ENCODE measurements at regions not wholly inside any gene's neighbourhood (a gene's known extent, or its start where the extent isn't known, plus 50 kb on each side); places are given as distances from the start of the nearest gene placed in this dataset.
A peak's percentile ranks its signal among the peaks of the same experiment; 100 is the strongest.
"Not testable (repeated sequence)": the region's sequence is repeated elsewhere in the genome, so short reads cannot be mapped to it uniquely, and the experiment has no call there.

DNA sequence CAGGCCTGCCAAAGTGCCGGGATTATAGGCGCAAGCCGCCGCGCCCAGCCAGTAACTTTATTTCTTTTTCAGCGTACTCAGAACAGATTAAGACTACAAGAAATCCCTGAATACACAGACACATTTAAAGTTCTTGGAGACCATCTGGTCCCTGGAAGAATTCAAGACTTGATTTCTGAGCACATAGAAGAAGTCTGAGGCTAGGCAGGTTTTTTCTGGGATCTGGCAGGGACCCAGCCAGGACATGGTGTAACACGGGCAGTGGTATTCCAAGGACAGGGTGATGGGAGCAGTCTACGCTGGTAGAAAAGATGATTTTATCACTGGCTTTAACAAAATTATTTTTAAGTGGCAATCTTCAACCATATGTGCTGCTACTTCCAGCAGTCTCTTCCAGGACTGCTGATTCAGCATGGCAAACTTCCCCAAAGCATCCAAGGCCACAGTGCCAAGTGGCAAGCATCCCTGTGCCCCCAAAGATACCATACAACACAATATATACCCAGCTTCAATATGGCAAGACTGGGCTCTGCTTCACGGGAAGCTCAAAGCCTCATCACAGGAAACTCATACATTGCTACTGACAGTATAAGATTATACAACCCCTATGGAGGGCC lies 105.2 kb upstream of the OR5AK2 start:
- no peak for ATAC-seq
- no peak for DNase-seq (ENCODE audit: low spot score)

DNA sequence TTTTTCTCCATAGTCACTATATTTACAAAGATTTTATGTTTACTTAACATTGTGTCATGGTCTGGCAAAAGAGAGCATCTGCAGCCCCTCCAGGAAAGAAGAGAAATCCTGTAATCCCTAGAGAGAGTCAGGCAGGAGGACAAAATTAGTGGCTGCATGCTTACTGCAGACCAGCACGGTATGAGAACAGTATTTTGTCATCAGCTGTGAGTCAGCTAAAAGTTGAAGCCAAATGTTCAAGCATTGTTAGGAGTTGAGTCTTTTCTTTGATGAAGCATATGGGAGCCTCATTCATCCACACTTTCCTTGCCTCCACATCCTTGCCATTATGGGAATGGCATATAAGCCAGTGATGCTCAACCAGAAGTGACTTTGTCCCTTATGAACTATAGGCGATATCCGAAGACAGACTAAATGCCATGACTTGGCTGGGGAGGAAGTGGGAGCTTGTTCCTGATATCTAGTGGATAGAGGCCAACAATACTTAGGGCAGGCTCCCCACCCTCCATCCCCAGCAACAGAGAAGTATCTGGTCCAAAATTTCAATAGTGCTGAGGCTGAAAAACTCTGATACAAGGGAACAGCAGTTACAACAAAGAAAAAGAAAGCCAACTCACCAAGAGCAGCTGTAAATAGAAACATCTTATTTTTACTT lies 112.0 kb upstream of the OR5AK2 start:
- no peak for DNase-seq (ENCODE audit: low spot score)
- no peak for ATAC-seq

DNA sequence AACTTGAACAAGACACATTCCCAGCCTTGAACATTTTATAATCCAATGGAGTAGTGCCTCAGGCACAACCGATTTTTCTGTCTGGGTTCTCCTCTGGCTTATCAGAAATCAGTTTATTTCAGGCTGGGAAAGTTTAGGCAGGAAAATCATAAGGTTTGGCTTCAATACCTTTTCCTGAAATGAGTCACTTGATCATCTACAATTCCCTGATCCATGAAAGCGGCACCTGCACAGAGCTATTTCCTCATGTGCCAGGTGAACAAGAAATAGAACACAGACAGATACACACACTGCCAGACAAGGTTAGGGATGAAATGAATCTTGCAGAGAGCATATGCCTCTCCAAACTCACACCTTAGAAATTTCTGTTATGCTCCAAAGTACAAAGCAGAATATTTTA lies 106.7 kb upstream of the OR9G4 start:
- no peak for ATAC-seq
- no peak for DNase-seq (ENCODE audit: low spot score)

DNA sequence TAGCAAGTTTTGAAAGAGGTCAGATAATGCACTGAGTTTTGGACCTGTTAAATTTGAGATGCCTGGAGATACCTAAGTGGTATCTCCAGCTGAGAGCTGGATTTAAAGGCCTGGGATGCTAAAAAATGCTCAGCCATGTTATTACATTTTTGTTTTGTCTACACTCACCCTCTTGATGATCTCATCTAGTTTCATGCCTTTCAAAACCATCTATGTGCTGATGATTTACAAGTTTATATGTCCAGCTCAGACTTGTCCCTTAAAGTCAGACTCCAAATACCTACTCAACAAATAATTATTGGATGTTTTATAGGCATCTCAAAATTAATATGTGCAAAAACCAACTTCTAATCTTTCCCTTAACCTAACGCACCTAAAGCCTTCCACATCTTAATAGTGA lies 103.6 kb upstream of the OR9G4 start:
- no peak for ATAC-seq
- no peak for DNase-seq (ENCODE audit: low spot score)

DNA sequence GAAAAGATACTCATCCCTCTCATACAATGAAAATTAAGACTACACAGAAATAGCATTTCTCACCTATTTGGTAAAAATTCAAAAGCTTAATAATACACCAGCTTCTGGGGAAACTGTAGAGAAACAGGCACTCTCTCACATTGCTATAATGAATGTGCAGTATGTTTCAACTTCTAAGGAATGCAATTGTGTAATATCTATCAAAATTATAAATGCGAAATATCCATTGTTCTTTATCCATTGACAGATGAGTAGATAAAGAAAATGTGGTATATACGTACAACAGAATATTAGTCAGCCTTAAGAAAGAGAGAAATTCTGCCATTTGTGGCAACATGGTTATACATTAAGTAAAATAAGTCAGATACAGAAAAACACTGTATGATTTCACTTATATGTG lies 101.4 kb upstream of the OR9G4 start:
- no peak for DNase-seq (ENCODE audit: low spot score)
- ATAC-seq = no peak

DNA sequence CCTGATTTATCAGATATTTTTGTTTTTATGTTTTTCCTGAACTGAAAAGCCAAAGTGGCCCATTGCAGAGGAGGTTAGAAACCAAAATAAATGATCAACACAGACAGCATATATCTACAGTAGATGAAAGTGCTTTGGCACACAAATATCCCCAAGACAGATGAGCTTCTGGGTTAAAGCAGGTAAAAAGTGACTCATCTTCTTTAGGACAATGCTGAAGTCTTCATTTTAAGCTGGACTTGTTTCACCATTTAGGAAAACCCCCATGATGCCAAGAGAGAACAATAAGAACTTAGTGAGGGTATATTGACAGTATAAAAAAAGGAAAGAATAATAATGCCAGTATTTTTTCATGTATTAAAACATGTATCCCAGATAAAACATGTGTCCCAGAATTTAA lies 100.8 kb upstream of the OR9G4 start:
- ATAC-seq (no peak), DNase-seq (ENCODE audit: low spot score) (no peak)

DNA sequence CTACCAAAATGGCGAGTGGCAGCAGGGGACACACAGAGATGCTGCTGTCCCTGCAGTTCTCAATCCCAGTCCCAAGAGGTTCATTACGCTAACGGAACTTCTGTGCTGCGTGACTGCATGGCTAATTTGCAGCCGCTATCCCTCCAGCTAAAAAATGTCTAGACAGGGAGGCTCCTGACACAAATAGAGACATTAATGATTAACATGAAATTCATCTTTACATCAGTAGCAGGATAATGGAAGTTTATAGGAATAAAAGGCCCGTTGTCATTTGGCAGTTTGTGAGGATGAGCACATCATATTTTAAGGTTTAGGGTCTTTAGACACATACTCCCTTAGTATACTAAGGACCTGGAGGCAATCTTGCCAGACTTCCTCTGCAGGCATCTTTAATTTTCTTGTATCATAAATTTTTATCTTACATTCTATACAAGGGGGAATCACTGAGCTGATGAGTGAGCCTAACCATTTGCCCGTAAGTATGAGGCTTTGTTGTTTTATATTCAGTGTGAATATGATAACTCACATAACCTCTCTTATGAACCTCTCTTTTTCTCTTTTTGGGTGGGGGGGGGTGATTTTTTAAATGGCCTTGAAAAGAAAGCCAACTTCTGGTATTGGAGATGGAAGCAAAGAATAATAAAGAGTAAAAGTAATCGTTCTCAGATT lies 99.8 kb upstream of the OR9G4 start:
- ATAC-seq = no peak
- no peak for DNase-seq (ENCODE audit: low spot score)

DNA sequence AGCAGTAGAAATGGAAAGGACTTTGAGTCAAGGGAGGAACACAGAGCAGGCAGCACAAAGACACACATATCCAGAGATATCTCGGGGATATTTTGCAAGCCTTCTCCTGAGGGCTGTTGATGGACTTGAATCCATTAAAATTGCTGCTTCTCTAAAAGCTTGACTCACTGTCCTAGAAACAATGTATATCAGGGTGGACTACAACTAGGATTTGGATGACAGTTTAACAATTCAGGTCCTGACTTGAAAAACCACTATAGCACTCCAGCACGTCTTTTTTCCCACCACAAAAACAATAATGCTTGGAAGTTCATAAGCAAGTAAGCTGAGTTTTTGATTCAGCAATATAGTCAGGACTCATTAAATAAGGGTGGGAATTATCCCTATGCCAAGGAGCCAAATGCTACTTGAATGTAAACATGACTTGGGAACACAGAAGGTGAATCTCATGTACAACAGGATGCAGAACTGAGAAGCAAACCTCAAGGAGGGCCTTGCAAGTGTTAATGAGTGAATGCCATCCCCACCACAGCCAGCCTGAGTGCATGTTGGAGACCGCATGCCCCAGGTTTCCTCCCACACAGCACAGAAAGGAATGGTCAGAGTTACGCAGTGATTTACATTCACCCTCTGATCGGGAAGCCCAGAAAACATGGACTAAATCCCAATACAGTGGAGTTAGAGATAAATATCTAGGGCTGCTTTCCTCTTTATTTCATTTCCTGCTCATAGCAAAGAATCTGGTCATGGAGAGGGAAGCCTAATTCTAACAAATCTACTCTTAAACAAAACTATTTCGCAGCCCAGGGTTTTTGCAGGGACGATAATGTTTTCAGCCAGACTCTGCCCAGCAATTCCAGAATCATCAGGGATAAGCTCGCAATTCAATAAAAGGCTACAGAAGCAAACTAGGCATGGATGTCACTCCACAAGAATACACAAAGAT lies 98.4 kb upstream of the OR9G4 start:
- DNase-seq (ENCODE audit: low spot score) = no peak
- no peak for ATAC-seq

DNA sequence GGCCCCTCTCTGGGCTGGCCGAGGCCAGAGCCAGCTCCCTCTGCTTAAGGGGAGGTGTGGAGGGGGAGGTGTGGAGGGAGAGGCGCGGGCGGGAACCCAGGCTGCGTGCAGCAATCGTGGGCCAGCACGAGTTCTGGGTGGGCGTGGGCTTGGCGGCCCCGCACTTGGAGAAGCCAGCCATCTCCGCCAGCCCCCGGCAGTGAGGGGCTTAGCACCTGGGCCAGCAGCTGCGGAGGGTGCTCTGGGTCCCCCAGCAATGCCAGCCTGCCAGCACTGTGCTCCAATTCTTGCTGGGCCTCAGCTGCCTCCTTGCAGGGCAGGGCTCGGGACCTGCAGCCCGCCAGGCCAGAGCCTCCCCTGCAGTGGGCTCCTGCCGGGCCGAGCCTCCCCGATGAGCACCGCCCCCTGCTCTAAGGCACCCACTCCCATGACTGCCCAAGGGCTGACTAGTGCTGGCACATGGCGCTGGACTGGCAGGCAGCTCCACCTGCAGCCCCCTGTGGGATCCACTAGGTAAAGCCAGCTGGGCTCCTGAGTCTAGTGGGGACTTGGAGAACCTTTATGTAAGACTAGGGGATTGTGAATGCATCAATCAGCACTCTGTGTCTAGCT lies 96.7 kb upstream of the OR9G4 start:
- DNase-seq (ENCODE audit: low spot score) (no peak), ATAC-seq (no peak)

DNA sequence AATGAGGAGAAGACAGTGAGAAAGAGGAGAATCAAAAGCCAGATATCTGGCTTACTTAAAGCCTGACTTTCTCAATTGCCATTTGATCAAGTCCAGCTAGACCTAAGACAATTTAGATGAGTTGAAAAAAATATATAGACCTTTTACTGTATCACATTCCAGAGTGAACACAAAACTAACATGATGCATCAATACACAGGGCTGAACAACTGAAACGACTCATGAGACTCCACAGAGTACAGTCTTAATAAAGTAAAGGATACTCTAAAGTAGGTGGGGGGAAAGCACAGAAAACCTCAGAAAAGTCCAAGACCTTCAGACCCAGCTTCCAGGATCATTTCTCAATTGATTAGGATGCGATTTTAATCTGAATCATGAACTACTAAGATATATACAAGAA lies 95.3 kb upstream of the OR9G4 start:
- DNase-seq (ENCODE audit: low spot score) = no peak

DNA sequence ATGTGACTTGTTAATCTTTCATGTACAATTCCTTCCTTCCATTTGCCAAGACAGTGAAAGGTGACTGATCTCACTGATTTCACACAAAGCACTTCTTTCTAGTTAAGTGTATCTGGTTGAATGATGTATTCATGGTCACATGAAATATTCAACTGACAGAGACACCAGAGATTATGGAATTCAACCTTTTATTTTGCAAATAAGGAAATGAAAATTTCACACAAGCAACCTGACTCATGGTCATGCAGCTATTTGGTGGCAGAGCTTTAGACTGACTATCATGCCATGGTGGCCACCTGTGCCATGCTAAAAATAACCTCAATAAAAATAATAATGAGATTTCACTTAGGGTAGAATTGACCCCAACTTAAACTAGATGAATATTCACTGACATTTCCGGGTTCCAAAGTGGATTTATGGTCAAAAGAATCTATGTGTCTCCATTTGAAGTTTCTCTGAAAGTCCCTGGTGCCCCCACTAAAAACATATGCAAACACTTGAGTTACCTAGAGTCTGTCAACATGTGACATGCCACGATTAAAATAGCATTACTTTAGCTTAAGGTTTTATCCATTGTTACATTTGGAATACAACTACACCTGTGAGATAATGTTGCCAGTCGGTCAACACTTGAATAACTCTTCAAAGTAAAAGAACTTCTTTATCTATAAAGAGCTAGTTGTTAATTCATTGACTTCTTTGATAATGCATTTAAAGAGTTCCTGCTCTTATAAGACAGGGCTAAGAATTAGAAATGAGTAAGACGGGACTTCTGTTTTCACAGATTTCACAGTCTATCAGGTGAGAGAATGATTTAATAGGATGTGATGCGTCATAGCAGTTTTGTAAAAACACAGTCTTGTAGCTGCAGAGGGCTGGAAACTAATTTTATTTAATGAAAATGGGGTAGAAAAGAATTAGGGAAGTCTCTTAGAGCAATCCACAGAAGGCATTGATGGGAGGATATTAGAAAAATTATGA lies 94.6 kb upstream of the OR9G4 start:
- ATAC-seq = no peak
- DNase-seq (ENCODE audit: low spot score) = no peak

More for the DNA sequence above, 95.3 kb upstream of the OR9G4 start:
- ATAC-seq = no peak

DNA sequence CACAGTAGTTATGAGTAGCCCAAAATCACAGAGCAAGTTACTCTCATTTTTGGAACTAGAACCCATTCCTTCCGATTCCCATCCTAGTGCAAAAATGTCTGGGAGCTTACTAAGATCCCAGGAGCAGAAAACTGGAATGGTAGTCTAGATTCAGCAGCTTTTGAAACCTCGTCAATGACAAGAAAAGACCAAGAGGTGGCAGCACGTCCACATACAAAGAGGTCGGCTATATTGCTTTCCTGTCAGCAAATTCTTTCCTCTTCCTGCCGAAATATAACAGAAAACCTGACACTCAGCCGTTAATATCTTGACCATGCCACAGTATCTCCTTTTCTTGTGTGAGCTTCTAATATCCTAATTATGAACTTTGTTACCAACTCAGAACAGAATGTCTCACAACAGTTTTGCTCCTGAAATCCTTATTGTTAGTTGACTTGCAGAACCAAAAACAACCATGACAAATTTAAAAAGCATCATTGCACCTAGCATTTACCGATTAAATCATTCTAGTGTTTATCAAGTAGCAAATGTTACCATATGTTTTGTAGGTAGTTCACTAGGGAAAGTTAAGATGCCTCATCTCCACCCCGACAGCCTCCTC lies 92.8 kb upstream of the OR9G4 start:
- DNase-seq (ENCODE audit: low spot score) (peak; percentile 47), ATAC-seq (peak; percentile 92)

DNA sequence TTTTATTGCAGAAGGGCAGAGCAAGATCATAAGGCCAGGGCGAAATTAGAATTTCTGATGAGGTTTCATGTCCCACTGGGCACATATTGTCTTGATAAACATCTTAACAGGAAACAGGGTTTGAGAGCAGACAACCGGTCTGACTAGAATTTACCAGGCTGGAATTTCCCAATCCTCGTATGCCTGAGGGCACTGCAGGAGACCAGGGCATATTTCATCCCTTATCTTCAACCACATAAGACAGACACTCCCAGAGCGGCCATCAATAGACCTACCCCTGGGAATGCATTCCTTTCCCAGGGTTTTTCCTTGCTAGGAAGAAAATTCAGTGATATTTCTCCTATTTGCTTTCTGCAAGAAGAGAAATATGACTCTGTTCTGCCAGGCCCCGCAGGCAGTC lies 78.9 kb upstream of the OR9G4 start:
- not testable (repeated sequence) for ATAC-seq; DNase-seq (ENCODE audit: low spot score)

DNA sequence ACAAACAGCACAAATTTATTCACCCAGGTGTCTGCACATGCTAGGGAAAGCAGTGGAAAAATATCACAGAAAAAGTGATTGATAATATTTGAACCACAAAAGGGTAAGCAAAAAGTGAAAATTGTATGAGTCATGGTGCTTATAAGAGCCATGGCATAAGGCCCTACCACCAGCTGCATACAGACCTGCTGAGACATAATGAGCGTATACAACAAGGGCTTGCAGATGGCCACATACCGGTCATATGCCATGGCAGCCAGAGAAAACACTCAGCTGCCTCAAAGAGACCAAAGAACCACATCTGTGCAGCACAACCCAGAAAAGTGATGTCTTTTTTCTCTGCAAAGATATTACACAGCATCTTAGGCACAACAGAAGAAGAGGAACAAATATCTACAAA lies 71.4 kb upstream of the OR9G4 start:
- DNase-seq (ENCODE audit: low spot score) (no peak), ATAC-seq (no peak)

DNA sequence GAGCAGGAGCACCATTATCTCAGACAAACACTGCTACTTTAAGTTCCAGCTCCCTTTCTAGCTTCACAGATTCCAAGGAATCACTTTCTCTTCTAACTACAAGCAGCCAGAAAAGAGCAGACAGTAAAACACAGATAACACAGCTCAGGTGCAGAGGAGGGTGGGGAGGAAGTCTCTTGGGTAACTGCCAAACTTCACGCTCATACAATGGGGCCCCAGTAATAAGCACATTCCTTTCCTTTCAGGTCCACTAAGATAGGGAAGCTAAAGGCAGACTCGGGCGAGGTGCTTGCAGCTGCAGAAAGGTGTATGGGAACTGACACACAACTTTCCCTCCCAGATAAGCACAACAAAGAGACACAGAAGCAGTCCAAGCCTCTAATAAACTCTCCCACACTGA lies 69.2 kb upstream of the OR9G4 start:
- no peak for DNase-seq (ENCODE audit: low spot score)
- ATAC-seq = no peak

DNA sequence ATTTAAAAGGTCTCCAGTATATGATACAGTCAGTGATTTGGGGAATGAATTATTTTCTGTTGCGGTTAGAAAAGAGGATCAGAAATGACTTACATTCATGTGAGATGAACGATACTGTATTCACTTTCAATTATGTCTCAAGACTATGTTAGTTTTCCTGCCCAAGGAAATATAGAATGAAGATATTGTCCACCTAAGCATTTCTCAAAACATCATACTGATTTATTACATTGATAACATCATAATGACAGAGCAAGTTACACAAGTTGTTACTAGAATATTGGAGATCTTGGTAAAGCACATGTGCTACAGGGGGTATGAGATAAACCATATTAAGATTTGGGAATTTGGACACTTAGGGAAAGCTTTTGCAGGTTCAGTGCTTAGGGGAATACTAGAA lies 67.8 kb upstream of the OR9G4 start:
- DNase-seq (ENCODE audit: low spot score) (no peak), ATAC-seq (no peak)

DNA sequence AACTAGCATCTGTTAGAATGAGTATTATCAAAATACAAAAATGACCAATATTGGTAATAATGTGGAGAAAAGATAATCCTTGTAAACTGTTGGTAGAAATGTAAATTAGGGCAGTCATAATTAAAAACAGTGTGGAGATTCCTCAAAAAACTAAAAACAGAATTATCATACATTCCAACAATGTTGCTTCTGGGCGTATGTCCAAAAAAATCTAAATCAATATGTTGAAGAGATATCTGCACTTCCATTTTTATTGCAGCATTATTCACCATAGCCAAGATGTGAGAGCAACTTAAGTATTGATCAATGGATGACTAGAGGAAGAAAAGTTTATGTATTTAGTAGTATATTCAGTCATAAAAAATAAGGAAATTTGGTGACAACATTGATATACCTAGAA lies 59.8 kb upstream of the OR9G4 start:
- ATAC-seq = no peak
- DNase-seq (ENCODE audit: low spot score) = no peak

DNA sequence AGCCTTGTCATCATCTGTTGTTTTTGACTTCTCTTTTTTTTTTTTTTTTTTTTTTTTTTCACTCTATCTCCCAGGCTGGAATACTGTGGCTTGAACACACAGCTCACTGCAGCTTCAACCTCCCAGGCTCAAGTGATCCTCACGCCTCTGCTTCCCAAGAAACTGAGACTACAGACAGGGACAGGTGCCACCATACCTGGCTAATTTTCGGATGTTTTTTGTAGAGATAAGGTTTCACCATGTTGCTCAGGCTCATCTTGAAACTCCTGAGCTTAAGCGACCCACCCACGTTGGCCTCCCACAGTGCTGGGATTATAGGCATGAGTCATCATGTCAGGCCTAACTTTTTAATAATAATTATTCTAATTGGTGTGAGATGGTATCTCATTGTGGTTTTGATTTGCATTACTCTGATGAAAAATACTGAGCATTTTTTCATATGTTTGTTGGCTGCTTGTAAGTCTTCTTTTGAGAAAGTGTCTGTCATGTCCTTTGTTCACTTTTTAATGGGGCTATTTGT lies 51.3 kb upstream of the OR9G4 start:
- DNase-seq (ENCODE audit: low spot score) (no peak), ATAC-seq (no peak)
